K562 (cell line): ENCODE measurements at regions not wholly inside any gene's neighbourhood (a gene's known extent, or its start where the extent isn't known, plus 50 kb on each side); places are given as distances from the start of the nearest gene placed in this dataset.

Source experiments
- ATAC-seq: fragments of 200-7000 bp; cut with Tn5 transposase; 3 replicates; pipeline ENCODE4 v1.9.1; 2020; ENCODE audit warnings: moderate library complexity
- BruUV-seq: library from RNA; stranded (reverse); fragments of 400-500 nt; replicated peaks from 2 replicates; lab custom pipeline; 2021; lab: Mats Ljungman, UMichigan
- CTCF ChIA-PET: fragments of 300-600 bp; formaldehyde crosslinking; extraction: SDS; loops from one replicate; lab custom pipeline; 2021; ENCODE audit warnings: low intra/inter-chr PET ratio; lab: Yijun Ruan, JAX
- POLR2A ChIA-PET: fragments of 300-600, 350-650 bp; sonication (Branson Sonifier 250); formaldehyde crosslinking; extraction: SDS; loops from one replicate; lab custom pipeline; 2021; ENCODE audit warnings: antibody characterized with exemption, inconsistent platforms; lab: Yijun Ruan, JAX
- DNase-seq, 4 experiments: peaks; one replicate each; pipeline versions ENCODE4 v3.0.0 to v3.0.0-alpha.2; 2011 to 2018; ENCODE audit warnings: low spot score in 3 of 4, mixed read lengths in 3 of 4; ENCODE audit errors: extremely low read depth in 1 of 4
- FAIRE-seq: peaks from 2 replicates; lab custom pipeline; 2011; peaks lifted over from hg19 to GRCh38; lab: Jason Lieb, UNC
- H2AFZ ChIP-seq: 2 replicates; pipeline ENCODE4 v1.6.0; 2011; ENCODE audit warnings: low read depth, low read length, control low read depth, inconsistent platforms
- H3K27ac ChIP-seq: fragments of 200-600 bp; 3 replicates; pipeline ENCODE4 v1.8.0; 2011; ENCODE audit warnings: low read depth, mild to moderate bottlenecking, control low read depth, inconsistent platforms, low read length, moderate library complexity, mixed read lengths; ENCODE audit errors: extremely low read depth
- H3K27me3 ChIP-seq, 2 experiments: fragments of 300-600 bp in 1 of 2; 2 replicates in 1 of 2; 3 replicates in 1 of 2; pipeline versions ENCODE4 v1.6.0 to v1.8.0; 2011; ENCODE audit warnings: inconsistent platforms in 2 of 2, low read length in 2 of 2, mild to moderate bottlenecking in 1 of 2, mixed read lengths in 1 of 2, moderate library complexity in 1 of 2; ENCODE audit not compliant: control insufficient read depth in 2 of 2, insufficient read depth in 2 of 2
- H3K36me3 ChIP-seq: fragments of 300-600 bp; 3 replicates; pipeline ENCODE4 v1.8.0; 2011; ENCODE audit warnings: mild to moderate bottlenecking, low read length, inconsistent platforms; ENCODE audit not compliant: control insufficient read depth, insufficient read depth
- H3K4me1 ChIP-seq, 2 experiments: fragments of 200-600 bp in 1 of 2; replicated peaks in 1 of 2; 2 replicates in 1 of 2; 3 replicates in 1 of 2; pipeline versions ENCODE4 v1.5.1 to v1.8.0; 2011; ENCODE audit warnings: inconsistent platforms in 2 of 2, low read length in 2 of 2, mild to moderate bottlenecking in 1 of 2, mixed read lengths in 1 of 2, moderate library complexity in 1 of 2; ENCODE audit not compliant: control insufficient read depth in 2 of 2, insufficient read depth in 2 of 2
- H3K4me2 ChIP-seq: 2 replicates; pipeline ENCODE4 v1.6.1; 2011; ENCODE audit warnings: low read length, control low read depth, inconsistent platforms, mixed read lengths; ENCODE audit not compliant: insufficient read depth
- H3K4me3 ChIP-seq: fragments of 200-600 bp; sonication (generic), shearing (Covaris generic); 2 replicates; pipeline ENCODE4 v1.5.1; 2016; ENCODE audit warnings: control low read depth, inconsistent platforms
- H3K79me2 ChIP-seq: fragments of 200-600 bp; 3 replicates; pipeline ENCODE4 v1.8.0; 2011; ENCODE audit warnings: low read length, inconsistent platforms; ENCODE audit not compliant: control insufficient read depth, insufficient read depth
- H3K9ac ChIP-seq, 2 experiments: 2 replicates each; pipeline versions ENCODE4 v1.6.0 to v1.6.1; 2011; ENCODE audit warnings: low read depth in 2 of 2, low read length in 2 of 2, control low read depth in 1 of 2, inconsistent platforms in 1 of 2, mild to moderate bottlenecking in 1 of 2, mixed read lengths in 1 of 2; ENCODE audit not compliant: insufficient read depth in 1 of 2
- H3K9me1 ChIP-seq: one replicate; pipeline ENCODE4 v1.6.0; 2011; ENCODE audit warnings: inconsistent platforms, mild to moderate bottlenecking, low read length, moderate library complexity; ENCODE audit not compliant: control insufficient read depth, insufficient read depth
- H3K9me3 ChIP-seq: replicated peaks from 2 replicates; pipeline ENCODE4 v1.5.1; 2011; ENCODE audit warnings: low read depth, low read length, inconsistent platforms; ENCODE audit not compliant: control insufficient read depth, insufficient read depth
- H4K20me1 ChIP-seq: replicated peaks from 2 replicates; pipeline ENCODE4 v1.6.1; 2011; ENCODE audit warnings: low read length, inconsistent platforms, mixed read lengths; ENCODE audit not compliant: control insufficient read depth, insufficient read depth
- CHD1 ChIP-seq: fragments of 200-600 bp; sonication (generic); IDR thresholded peaks from one replicate; pipeline ENCODE4 v1.6.1; 2012; ENCODE audit warnings: mild to moderate bottlenecking, moderate library complexity, low read length, inconsistent platforms
- RBM39 ChIP-seq: fragments of 200-400 bp; formaldehyde crosslinking; optimal IDR thresholded peaks from 2 replicates; pipeline ENCODE3; 2018; ENCODE audit warnings: low read depth, low read length
- SETDB1 ChIP-seq: IDR thresholded peaks from one replicate; pipeline ENCODE4 v1.6.1; 2012; ENCODE audit warnings: low read length, control low read depth, inconsistent platforms
- whole genome bisulfite sequencing: fragments of 100-300 bp; shearing (Covaris generic); methylation state at CpG from one replicate; pipeline ENCODE4 v1.1.6; 2016; ENCODE audit warnings: low coverage, mixed read lengths; ENCODE audit not compliant: insufficient coverage; ENCODE audit errors: missing lambda C conversion rate; 5-methylcytosine and 5-hydroxymethylcytosine counted together
- in situ Hi-C: fragments of 300-500 bp; cut with MboI; formaldehyde crosslinking; loops from 4 replicates; pipeline ENCODE4 v1.15.0; 2018; ENCODE audit warnings: inconsistent platforms, mixed read lengths
- intact Hi-C: fragments of 100-400 bp; cut with micrococcal nuclease; formaldehyde crosslinking; loops from 2 replicates; pipeline ENCODE4 v1.14.2; 2022
- TF ChIP-seq, protein P1 (sequence below): fragments of 450-650 bp; IDR thresholded peaks from 2 replicates; pipeline ENCODE4 v1.6.1; 2016; ENCODE audit warnings: mild to moderate bottlenecking

DNA sequence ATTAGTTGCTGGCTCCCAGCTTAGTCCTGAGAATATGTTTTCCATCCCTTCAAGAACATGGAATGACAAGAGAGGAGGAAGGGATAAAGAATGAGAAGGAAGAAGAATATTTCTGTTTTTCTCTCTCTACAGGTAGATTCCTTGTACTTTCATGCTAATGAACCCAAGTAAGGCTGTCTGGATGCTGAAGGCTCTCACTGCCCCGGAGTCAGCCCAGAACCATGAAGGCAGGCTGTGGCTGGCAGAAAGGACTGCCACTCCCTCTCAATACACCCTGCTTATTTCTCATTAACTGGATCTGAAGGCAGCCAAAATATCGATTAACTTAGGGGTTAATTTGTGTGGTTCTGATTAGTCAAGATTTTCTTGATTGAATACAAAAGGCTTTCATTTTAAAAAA, 93.1 kb upstream of the NPAS2 start:
- Histone ChIP-seq H4K20me1 (no peaks in the 10 kb centered on the region), H3K9me1 (no peaks in the 10 kb centered on the region), H2AFZ (no peak overlapping the region), H3K27me3 (peaks cover 0 to 12% of the 10 kb centered on the region in 2 experiments; a peak in 4 of 5 replicates), H3K4me2 (no peak overlapping the region), H3K27ac (no peak overlapping the region), H3K9me3 (no peaks in the 10 kb centered on the region), H3K4me1 (no peaks in the 10 kb centered on the region), H3K9ac (no peak overlapping the region), H3K4me3 (no peak overlapping the region), H3K79me2 (no peaks in the 10 kb centered on the region), H3K36me3 (no peaks in the 10 kb centered on the region)
- in situ Hi-C loops: no loop called here
- no peak for FAIRE-seq
- 8% methylated on average over 2 of the region's 2 CpGs for WGBS
- ChIA-PET CTCF (no interaction called here), POLR2A (no interaction called here)
- no peak for DNase-seq
- ATAC-seq: no peak
- no TSS peak for BruUV-seq
- TF ChIP-seq RBM39 (no peak), SETDB1 (no peak), CHD1 (no peak)
- TF ChIP-seq, protein P1, sequence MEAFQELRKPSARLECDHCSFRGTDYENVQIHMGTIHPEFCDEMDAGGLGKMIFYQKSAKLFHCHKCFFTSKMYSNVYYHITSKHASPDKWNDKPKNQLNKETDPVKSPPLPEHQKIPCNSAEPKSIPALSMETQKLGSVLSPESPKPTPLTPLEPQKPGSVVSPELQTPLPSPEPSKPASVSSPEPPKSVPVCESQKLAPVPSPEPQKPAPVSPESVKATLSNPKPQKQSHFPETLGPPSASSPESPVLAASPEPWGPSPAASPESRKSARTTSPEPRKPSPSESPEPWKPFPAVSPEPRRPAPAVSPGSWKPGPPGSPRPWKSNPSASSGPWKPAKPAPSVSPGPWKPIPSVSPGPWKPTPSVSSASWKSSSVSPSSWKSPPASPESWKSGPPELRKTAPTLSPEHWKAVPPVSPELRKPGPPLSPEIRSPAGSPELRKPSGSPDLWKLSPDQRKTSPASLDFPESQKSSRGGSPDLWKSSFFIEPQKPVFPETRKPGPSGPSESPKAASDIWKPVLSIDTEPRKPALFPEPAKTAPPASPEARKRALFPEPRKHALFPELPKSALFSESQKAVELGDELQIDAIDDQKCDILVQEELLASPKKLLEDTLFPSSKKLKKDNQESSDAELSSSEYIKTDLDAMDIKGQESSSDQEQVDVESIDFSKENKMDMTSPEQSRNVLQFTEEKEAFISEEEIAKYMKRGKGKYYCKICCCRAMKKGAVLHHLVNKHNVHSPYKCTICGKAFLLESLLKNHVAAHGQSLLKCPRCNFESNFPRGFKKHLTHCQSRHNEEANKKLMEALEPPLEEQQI: no peak
- intact Hi-C loops: no loop called here
